Retinal pigment epithelial cell (primary cell): ENCODE measurements at regions not wholly inside any gene's neighbourhood (a gene's known extent, or its start where the extent isn't known, plus 50 kb on each side); places are given as distances from the start of the nearest gene placed in this dataset.

Experiments used
- DNase-seq: peaks from one replicate; pipeline ENCODE4 v3.0.0-alpha.2; 2010; ENCODE audit warnings: low read depth
- H3K4me3 ChIP-seq: 2 replicates; pipeline ENCODE4 v1.5.1; 2011; ENCODE audit warnings: mild to moderate bottlenecking, low read length, control low read depth, moderate library complexity
- TF ChIP-seq, protein P1 (sequence below): conservative IDR thresholded peaks from 2 replicates; pipeline ENCODE4 v1.5.1; 2011; ENCODE audit warnings: low read depth, low read length, control low read depth, inconsistent platforms

DNA sequence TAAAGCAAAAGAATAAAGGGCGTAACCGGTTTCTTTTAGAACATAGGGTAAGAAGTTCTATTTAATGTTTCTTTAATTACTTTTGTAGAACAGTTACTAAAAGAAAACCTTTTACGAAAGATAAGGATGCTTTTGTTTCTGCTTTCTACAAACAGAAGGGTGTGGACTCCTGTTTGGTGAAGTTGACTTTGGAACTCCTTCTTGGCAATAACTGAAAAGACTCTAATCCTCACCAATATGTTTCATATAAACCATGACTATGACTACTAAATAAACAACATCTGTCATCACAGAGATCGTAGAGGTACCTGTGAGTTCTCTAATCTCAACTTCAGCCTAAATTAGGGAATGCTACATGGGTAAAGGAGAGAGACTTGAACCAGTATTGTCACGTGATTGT is 210.8 kb upstream of the FLRT2 start:
- no peak for DNase-seq
- no peak overlapping the region for H3K4me3 ChIP-seq
- TF ChIP-seq, protein P1, sequence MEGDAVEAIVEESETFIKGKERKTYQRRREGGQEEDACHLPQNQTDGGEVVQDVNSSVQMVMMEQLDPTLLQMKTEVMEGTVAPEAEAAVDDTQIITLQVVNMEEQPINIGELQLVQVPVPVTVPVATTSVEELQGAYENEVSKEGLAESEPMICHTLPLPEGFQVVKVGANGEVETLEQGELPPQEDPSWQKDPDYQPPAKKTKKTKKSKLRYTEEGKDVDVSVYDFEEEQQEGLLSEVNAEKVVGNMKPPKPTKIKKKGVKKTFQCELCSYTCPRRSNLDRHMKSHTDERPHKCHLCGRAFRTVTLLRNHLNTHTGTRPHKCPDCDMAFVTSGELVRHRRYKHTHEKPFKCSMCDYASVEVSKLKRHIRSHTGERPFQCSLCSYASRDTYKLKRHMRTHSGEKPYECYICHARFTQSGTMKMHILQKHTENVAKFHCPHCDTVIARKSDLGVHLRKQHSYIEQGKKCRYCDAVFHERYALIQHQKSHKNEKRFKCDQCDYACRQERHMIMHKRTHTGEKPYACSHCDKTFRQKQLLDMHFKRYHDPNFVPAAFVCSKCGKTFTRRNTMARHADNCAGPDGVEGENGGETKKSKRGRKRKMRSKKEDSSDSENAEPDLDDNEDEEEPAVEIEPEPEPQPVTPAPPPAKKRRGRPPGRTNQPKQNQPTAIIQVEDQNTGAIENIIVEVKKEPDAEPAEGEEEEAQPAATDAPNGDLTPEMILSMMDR: no peak

DNA sequence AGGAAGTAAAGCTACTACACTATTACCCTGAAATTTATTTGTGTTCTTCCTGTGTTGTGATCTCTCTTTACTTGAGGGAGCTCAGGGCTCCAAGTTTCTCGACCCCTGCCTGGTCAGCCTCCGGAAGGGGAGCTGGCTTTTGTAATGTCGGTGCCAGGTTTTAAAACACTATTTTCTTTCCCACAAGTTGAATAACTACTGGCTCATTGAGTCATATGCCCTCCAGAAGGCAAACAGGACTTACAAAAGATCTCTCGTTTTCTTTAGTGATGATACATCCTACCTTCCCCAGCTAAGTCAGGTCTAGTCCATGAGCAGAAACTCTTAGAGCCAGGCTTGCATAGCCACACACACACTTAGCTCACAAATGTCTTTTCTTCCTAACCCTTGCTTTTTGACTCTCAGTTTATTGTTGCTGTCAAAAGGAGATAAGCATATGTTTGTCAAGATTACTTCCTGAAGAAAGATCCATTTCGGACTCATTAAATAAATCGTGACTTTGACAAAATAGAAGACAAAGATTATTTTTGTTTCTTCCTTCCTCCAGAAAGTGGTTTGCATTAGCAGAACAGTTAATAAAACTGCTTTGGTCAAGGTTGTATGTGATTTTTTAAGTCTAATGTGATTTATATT is 209.8 kb upstream of the FLRT2 start:
- no peak overlapping the region for H3K4me3 ChIP-seq
- no peak for DNase-seq
- TF ChIP-seq, protein P1: no peak

DNA sequence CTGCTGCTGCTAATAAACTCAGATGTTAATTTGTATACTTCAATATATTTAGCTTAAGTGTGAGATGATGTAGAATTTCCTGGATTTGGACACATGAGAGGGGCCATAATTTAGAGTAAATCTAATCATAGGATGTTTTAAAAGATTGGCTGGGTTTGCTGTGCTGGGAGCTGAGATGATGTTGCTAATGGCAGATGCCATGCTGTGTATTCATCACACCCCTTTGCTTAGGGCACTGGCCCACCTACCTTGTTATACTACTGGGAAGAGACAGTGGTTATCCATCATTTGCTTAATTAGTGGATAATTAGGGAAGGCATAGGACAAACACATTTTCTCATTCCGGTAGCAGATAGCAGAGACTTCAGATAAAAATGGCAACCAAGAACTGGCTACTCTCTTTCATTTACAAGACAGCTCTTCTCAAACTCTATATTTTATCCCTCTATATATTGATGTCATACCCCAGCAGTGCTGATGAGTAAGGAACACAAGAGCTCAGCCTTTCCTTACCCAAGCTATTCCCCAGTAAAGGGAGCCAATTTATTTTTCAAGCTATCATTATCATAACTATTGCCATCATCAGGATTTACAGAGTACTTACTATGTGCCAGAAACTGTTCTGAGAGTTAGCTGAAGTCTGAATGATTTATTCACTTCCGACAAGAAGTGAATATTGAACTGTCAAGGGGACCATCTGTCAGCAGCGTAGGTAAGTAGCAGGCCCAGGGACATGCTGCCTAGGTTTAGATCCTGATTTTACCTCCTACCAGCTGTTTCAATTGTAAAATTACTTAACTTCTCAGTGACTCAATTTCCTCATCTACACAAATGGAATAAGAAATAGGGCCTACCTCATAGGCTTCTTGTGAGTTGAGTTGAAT is 204.6 kb upstream of the FLRT2 start:
- TF ChIP-seq, protein P1: no peak

DNA sequence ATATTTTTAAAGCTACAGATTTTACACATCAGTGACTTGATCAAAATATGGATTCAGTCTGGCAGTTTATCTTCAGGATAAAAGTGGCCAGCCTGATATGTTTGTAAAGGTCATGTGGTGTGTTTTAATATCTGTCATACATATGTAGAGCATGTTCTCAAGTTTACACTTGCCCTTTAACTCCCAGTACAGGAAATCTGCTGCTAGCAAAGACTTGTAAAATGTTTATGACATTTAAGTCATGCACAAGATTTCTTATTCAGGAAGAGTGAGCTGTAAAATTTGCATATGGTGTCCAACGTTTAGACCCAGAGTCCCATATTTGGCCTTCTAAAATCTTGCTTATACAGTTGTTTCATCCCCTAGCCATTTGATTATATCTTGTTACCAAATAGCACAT is 197.5 kb upstream of the FLRT2 start:
- TF ChIP-seq, protein P1: no peak
- DNase-seq: no peak
- H3K4me3 ChIP-seq: no peak overlapping the region

More for the DNA sequence above, 204.6 kb upstream of the FLRT2 start:
- no peak for DNase-seq
- H3K4me3 ChIP-seq: no peak overlapping the region

DNA sequence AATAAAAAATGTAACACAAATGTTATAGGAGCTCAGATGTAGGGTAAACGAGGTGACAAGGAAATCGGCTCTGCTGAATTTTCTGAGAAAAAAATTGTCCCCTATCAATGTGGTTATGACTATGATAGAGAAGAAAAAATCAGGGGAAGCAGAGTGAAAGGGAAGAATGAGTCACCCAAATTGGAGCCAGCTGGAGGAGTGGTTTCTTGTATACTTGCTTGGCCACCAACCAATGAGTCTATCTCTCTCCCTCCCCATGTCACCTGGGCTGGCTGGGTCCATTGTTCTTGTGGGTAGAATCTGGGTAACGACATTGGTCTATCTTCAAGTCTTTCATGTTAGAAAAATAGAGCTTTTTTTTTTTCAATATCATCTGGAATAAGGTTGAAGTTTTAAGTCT is 196.6 kb upstream of the FLRT2 start:
- no peak for DNase-seq
- TF ChIP-seq, protein P1: no peak
- no peak overlapping the region for H3K4me3 ChIP-seq

DNA sequence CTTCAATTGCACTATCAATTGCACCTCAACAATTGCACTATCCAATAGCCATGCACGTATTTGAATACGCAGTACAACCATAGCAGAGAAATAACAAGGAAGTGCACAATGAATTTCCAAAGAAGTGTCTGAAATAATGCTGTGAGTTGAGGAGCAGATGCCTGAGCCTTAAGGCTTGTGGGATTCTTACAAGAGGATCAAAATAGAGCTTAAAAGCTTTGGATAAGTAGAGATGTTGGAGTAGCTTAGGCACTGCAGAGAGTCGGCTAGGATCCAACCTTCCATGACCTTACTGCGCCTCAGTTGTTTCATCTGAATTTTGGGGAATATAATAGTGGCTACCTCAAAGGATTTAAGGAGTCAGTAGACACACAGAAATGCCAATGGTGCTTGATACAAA is 196.1 kb upstream of the FLRT2 start:
- no peak for DNase-seq
- TF ChIP-seq, protein P1: no peak
- no peak overlapping the region for H3K4me3 ChIP-seq

DNA sequence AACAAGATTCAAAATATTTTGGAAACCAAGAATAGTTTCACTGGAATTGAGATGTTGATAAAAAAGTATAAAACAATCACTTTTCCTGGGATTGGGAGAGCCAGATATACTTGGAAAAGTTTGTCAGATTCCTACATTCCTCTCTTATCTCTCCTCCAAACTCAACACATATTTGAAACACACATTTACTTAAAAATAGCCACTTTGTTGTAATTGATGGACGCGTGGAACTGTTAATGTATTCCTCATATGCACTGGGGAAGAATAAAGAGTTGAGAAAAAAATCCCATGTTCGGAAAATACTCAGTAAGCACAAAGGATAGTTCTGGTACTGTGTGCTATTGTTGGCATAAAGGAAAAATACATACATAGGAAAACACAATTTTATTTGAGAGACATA is 195.6 kb upstream of the FLRT2 start:
- H3K4me3 ChIP-seq: no peak overlapping the region
- no peak for DNase-seq
- TF ChIP-seq, protein P1: no peak
